Tibial nerve (tissue), 4 donors: ENCODE measurements at regions not wholly inside any gene's neighbourhood (a gene's known extent, or its start where the extent isn't known, plus 50 kb on each side); places are given as distances from the start of the nearest gene placed in this dataset.

Source experiments
- CTCF ChIP-seq, 5 experiments: fragments of 200-600 bp in 3 of 5; fragments of 450-650 bp in 2 of 5; sonication (generic) in 3 of 5; IDR thresholded peaks; one replicate each; pipeline ENCODE4 v1.5.1; 2016 to 2019; ENCODE audit warnings: antibody characterized with exemption in 5 of 5, mild to moderate bottlenecking in 3 of 5, moderate library complexity in 2 of 5
- EP300 ChIP-seq, 2 donors: sonication (generic); formaldehyde crosslinking; IDR thresholded peaks; one replicate each; pipeline ENCODE4 v1.6.1; 2017; ENCODE audit warnings: antibody characterized with exemption in 2 of 2, mild to moderate bottlenecking in 1 of 2
- POLR2A ChIP-seq, 2 donors: fragments of 450-650 bp; IDR thresholded peaks; one replicate each; pipeline ENCODE4 v1.6.1; 2017; ENCODE audit warnings: antibody characterized with exemption in 2 of 2, mild to moderate bottlenecking in 2 of 2, moderate library complexity in 2 of 2

GRCh38 chr3:176807938-176808337 lies 389.3 kb downstream of the TBL1XR1 start:
- TF ChIP-seq CTCF (IDR thresholded peaks at IDR 0.05) (no peak), EP300 (IDR thresholded peaks at IDR 0.05) (no peak), POLR2A (IDR thresholded peaks at IDR 0.05) (no peak)
